WTC11 (cell line): ENCODE measurements at regions not wholly inside any gene's neighbourhood (a gene's known extent, or its start where the extent isn't known, plus 50 kb on each side); places are given as distances from the start of the nearest gene placed in this dataset.

Source experiments
- ATAC-seq: fragments of 200-7000 bp; cut with Tn5 transposase; 2 replicates; pipeline ENCODE4 v1.10.0; 2021; ENCODE audit warnings: mild to moderate bottlenecking, moderate library complexity
- CTCF ChIA-PET: fragments of 300-600 bp; sonication (Branson Sonifier 250); formaldehyde crosslinking; loops from one replicate; lab custom pipeline; 2021; ENCODE audit warnings: antibody characterized with exemption; lab: Charles Lee
- POLR2A ChIA-PET: fragments of 350-600 bp; sonication (Branson Sonifier 250); formaldehyde crosslinking; loops from one replicate; lab custom pipeline; 2021; ENCODE audit warnings: antibody characterized with exemption; lab: Charles Lee
- DNase-seq: peaks from one replicate; pipeline ENCODE4 v3.0.0; 2021; ENCODE audit warnings: low spot score
- H3K27ac Mint-ChIP-seq: 2 replicates; pipeline ENCODE4 v1.8.0; 2021; ENCODE audit warnings: mixed read lengths
- H3K27me3 Mint-ChIP-seq: 2 replicates; pipeline ENCODE4 v1.8.0; 2021; ENCODE audit warnings: low read depth, mild to moderate bottlenecking, moderate library complexity, mixed read lengths
- H3K36me3 Mint-ChIP-seq: 2 replicates; pipeline ENCODE4 v1.8.0; 2021; ENCODE audit warnings: mixed read lengths
- H3K4me1 Mint-ChIP-seq: 2 replicates; pipeline ENCODE4 v1.8.0; 2022; ENCODE audit warnings: mixed read lengths
- H3K4me3 Mint-ChIP-seq: 2 replicates; pipeline ENCODE4 v1.8.0; 2021; ENCODE audit warnings: mild to moderate bottlenecking, moderate library complexity, mixed read lengths
- H3K9me3 Mint-ChIP-seq: 2 replicates; pipeline ENCODE4 v1.8.0; 2021; ENCODE audit warnings: mixed read lengths
- CREB1 ChIP-seq: sonication (generic); formaldehyde crosslinking; IDR thresholded peaks from 2 replicates; pipeline ENCODE4 v1.8.0; 2023; ENCODE audit warnings: mild to moderate bottlenecking, missing genetic modification reagents
- ELF4 ChIP-seq: sonication (generic); formaldehyde crosslinking; IDR thresholded peaks from 2 replicates; pipeline ENCODE4 v1.8.1; 2022; ENCODE audit warnings: low read depth, mild to moderate bottlenecking, moderate library complexity, missing genetic modification reagents
- ETV6 ChIP-seq: sonication (generic); formaldehyde crosslinking; IDR thresholded peaks from 2 replicates; pipeline ENCODE4 v1.8.1; 2022; ENCODE audit warnings: mild to moderate bottlenecking, missing genetic modification reagents
- FOXJ3 ChIP-seq: sonication (generic); formaldehyde crosslinking; IDR thresholded peaks from 2 replicates; pipeline ENCODE4 v1.9.0; 2021; ENCODE audit warnings: missing genetic modification reagents, mild to moderate bottlenecking, borderline replicate concordance
- GABPB1 ChIP-seq: sonication (generic); formaldehyde crosslinking; IDR thresholded peaks from 2 replicates; pipeline ENCODE4 v1.8.1; 2023; ENCODE audit warnings: mild to moderate bottlenecking, missing genetic modification reagents
- GTF2I ChIP-seq: fragments of 250-450 bp; sonication (Bioruptor Pico); conservative IDR thresholded peaks from 2 replicates; pipeline ENCODE4 v1.4.0; 2021; ENCODE audit warnings: mild to moderate bottlenecking
- JUN ChIP-seq: sonication (generic); formaldehyde crosslinking; IDR thresholded peaks from 2 replicates; pipeline ENCODE4 v1.8.0; 2023; ENCODE audit warnings: mild to moderate bottlenecking, missing genetic modification reagents
- NFE2L1 ChIP-seq: sonication (generic); formaldehyde crosslinking; IDR thresholded peaks from 2 replicates; pipeline ENCODE4 v1.8.1; 2023; ENCODE audit warnings: missing genetic modification reagents
- NR2C2 ChIP-seq: sonication (generic); formaldehyde crosslinking; IDR thresholded peaks from 2 replicates; pipeline ENCODE4 v1.8.0; 2022; ENCODE audit warnings: mild to moderate bottlenecking, missing genetic modification reagents
- NR3C1 ChIP-seq: sonication (generic); formaldehyde crosslinking; conservative IDR thresholded peaks from 2 replicates; pipeline ENCODE4 v1.8.1; 2023; ENCODE audit warnings: low read depth, mild to moderate bottlenecking, missing genetic modification reagents
- SMAD3 ChIP-seq: sonication (generic); formaldehyde crosslinking; IDR thresholded peaks from 2 replicates; pipeline ENCODE4 v1.8.0; 2022; ENCODE audit warnings: missing genetic modification reagents, mild to moderate bottlenecking, borderline replicate concordance
- SMAD4 ChIP-seq: sonication (generic); formaldehyde crosslinking; IDR thresholded peaks from 2 replicates; pipeline ENCODE4 v1.8.0; 2022; ENCODE audit warnings: mild to moderate bottlenecking, missing genetic modification reagents
- SOX15 ChIP-seq: fragments of 250-450 bp; sonication (Bioruptor Pico); IDR thresholded peaks from 2 replicates; pipeline ENCODE4 v1.9.0; 2021; ENCODE audit warnings: mild to moderate bottlenecking
- TCF7 ChIP-seq: sonication (generic); formaldehyde crosslinking; IDR thresholded peaks from 2 replicates; pipeline ENCODE4 v1.8.0; 2022; ENCODE audit warnings: mild to moderate bottlenecking, low read depth, missing genetic modification reagents, moderate library complexity
- ZNF219 ChIP-seq: sonication (generic); formaldehyde crosslinking; IDR thresholded peaks from 2 replicates; pipeline ENCODE4 v1.8.0; 2023; ENCODE audit warnings: missing genetic modification reagents, mild to moderate bottlenecking, borderline replicate concordance
- ZNF396 ChIP-seq: fragments of 250-450 bp; sonication (Bioruptor Pico); IDR thresholded peaks from 2 replicates; pipeline ENCODE4 v1.8.0; 2021; ENCODE audit warnings: mild to moderate bottlenecking, moderate library complexity, borderline replicate concordance
- TF ChIP-seq, protein P1 (sequence below): fragments of 250-450 bp; sonication (Bioruptor Pico); conservative IDR thresholded peaks from 2 replicates; pipeline ENCODE4 v1.9.0; 2021; ENCODE audit warnings: mild to moderate bottlenecking
- TF ChIP-seq, protein P2 (sequence below): fragments of 200-600 bp; IDR thresholded peaks from 2 replicates; pipeline ENCODE4 v1.8.0; 2022; ENCODE audit warnings: antibody characterized with exemption
- TF ChIP-seq, protein P3 (sequence below): fragments of 250-450 bp; sonication (Bioruptor Pico); IDR thresholded peaks from 2 replicates; pipeline ENCODE4 v2.1.2; 2022; ENCODE audit warnings: mild to moderate bottlenecking, moderate library complexity
- TF ChIP-seq, protein P4 (sequence below): sonication (generic); formaldehyde crosslinking; IDR thresholded peaks from 2 replicates; pipeline ENCODE4 v1.8.1; 2022; ENCODE audit warnings: mild to moderate bottlenecking, missing genetic modification reagents, moderate library complexity, borderline replicate concordance

DNA sequence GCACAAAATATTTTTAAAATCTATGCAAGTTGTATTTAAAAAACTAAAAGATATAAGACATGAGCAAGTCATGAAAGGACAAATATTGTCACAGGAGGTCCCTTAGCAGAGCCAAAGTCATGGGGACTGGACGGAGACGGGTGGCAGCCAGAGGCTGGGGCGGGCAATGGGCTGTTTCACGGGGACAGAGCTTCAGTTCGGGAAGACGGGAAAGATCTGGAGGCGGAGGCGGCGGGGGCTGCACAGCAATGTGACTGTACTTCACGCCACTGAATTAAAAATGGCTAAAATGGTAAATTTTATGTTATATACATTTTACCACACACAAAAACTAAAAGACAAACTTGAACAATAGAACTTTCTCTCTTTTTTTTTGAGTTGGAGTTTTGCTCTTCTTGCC is 60.0 kb upstream of the METRNL start:
- POLR2A ChIA-PET = no interaction called here
- no peak for DNase-seq
- Mint-ChIP-seq H3K4me1 (no peaks in the 10 kb centered on the region), H3K27me3 (no peaks in the 10 kb centered on the region), H3K27ac (no peak overlapping the region), H3K4me3 (no peak overlapping the region), H3K36me3 (peaks cover 3% of the 10 kb centered on the region; the same call in 1 of the 2 replicates)
- TF ChIP-seq FOXJ3 (CRISPR knock-in tag) (no peak), ZNF396 (no peak), ETV6 (CRISPR knock-in tag) (no peak), CREB1 (CRISPR knock-in tag) (no peak), NFE2L1 (CRISPR knock-in tag) (no peak), JUN (CRISPR knock-in tag) (no peak), SMAD4 (CRISPR knock-in tag) (no peak), SOX15 (no peak), NR2C2 (CRISPR knock-in tag) (no peak), ZNF219 (CRISPR knock-in tag) (no peak), GTF2I (no peak)
- TF ChIP-seq, protein P1, sequence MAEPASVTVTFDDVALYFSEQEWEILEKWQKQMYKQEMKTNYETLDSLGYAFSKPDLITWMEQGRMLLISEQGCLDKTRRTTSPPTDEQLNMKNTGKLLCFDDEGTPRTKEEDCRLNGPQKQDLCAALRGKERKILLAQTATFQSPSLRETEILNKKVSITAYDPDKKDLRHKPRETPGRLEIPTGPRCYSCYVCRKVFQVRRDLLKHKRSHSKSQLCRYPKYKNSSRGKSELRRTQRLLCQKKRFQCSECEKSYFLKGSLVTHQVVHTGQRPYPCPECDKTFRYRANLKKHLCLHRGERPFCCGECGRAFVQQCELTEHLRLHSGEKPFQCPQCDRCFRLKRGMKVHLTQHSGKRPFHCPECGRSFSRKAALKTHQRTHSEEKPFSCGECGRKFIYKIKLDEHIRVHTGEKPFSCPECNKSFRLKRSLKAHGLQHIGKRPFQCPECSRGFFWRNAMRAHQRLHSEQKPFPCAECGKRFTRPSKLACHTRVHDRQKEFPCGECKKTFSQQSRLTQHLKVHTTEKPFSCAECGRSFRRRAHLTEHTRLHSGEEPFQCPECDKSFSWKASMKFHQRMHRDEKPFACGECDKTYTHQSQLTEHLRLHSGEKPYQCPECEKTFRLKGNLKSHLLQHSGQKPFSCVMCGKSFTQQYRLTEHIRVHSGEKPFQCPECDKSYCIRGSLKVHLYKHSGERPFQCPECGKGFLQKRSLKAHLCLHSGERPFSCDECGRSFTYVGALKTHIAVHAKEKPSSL = no peak
- TF ChIP-seq, protein P2, sequence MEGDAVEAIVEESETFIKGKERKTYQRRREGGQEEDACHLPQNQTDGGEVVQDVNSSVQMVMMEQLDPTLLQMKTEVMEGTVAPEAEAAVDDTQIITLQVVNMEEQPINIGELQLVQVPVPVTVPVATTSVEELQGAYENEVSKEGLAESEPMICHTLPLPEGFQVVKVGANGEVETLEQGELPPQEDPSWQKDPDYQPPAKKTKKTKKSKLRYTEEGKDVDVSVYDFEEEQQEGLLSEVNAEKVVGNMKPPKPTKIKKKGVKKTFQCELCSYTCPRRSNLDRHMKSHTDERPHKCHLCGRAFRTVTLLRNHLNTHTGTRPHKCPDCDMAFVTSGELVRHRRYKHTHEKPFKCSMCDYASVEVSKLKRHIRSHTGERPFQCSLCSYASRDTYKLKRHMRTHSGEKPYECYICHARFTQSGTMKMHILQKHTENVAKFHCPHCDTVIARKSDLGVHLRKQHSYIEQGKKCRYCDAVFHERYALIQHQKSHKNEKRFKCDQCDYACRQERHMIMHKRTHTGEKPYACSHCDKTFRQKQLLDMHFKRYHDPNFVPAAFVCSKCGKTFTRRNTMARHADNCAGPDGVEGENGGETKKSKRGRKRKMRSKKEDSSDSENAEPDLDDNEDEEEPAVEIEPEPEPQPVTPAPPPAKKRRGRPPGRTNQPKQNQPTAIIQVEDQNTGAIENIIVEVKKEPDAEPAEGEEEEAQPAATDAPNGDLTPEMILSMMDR = no peak
- TF ChIP-seq, protein P3, sequence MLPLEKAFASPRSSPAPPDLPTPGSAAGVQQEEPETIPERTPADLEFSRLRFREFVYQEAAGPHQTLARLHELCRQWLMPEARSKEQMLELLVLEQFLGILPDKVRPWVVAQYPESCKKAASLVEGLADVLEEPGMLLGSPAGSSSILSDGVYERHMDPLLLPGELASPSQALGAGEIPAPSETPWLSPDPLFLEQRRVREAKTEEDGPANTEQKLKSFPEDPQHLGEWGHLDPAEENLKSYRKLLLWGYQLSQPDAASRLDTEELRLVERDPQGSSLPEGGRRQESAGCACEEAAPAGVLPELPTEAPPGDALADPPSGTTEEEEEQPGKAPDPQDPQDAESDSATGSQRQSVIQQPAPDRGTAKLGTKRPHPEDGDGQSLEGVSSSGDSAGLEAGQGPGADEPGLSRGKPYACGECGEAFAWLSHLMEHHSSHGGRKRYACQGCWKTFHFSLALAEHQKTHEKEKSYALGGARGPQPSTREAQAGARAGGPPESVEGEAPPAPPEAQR (CRISPR knock-in tag) = no peak
- TF ChIP-seq, protein P4, sequence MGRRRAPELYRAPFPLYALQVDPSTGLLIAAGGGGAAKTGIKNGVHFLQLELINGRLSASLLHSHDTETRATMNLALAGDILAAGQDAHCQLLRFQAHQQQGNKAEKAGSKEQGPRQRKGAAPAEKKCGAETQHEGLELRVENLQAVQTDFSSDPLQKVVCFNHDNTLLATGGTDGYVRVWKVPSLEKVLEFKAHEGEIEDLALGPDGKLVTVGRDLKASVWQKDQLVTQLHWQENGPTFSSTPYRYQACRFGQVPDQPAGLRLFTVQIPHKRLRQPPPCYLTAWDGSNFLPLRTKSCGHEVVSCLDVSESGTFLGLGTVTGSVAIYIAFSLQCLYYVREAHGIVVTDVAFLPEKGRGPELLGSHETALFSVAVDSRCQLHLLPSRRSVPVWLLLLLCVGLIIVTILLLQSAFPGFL = no peak
- TF ChIP-seq, all 79 proteins: peak for 0
- no peak for ATAC-seq
- CTCF ChIA-PET = no interaction called here
- H3K9me3 Mint-ChIP-seq = no peaks in the 10 kb centered on the region

DNA sequence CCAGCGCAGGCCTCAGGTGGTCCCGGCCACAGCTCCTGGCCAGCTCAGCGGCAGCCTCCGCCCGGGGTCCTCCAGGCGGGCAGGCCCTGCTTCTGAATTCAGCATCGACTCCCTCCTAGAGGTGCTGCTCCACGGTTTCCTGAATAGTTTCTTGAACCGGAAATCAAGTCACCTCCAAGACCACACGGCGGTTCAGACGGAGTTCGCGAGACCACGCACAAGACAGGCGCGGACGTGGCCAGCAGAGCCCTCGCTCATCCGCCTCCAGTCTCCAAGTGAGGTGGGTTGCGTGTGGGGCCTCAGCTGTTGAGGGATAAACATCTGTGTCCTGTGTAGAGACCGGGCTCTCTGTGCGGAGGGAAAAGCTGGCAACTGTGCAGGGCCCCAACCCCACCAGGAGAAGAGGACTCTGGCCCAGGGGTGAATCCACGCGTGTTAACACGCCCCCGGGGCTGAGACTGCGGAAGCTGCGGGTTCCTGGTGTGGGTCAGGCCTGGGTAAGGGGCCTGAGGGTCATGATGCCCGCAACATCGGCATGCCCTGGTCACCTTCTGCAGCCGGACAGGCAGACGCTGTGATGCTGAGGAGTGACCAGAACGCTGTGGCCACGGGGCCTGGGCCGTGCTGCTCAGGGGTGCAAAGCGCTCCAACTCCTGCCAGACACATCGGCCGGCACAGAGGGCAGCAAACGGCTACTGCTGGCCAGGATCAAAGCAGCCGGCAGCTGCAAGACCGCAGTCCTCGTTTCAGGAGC is 55.0 kb upstream of the METRNL start:
- no peak for ATAC-seq

More for the DNA sequence above, 55.0 kb upstream of the METRNL start:
- no peak for TF ChIP-seq GABPB1
- TF ChIP-seq NR3C1 (CRISPR knock-in tag) = no peak
- TF ChIP-seq TCF7 (CRISPR knock-in tag) = no peak
- no peak for TF ChIP-seq SMAD3 (CRISPR knock-in tag)
- TF ChIP-seq ELF4 = no peak
- TF ChIP-seq, protein P2 = no peak
- TF ChIP-seq, all 79 proteins: peak for 0
- H3K9me3 Mint-ChIP-seq = peaks cover 3% of the 10 kb centered on the region; the same call in 1 of the 2 replicates
- POLR2A ChIA-PET = no interaction called here
- H3K4me3 Mint-ChIP-seq = no peak overlapping the region
- H3K4me1 Mint-ChIP-seq = no peaks in the 10 kb centered on the region
- no peak for DNase-seq
- CTCF ChIA-PET = no interaction called here
- H3K27me3 Mint-ChIP-seq = no peaks in the 10 kb centered on the region
- no peak overlapping the region; the same call in 1 of the 2 replicates for H3K27ac Mint-ChIP-seq
- H3K36me3 Mint-ChIP-seq = peaks cover 10% of the 10 kb centered on the region
